ENCODE measurements at regions not wholly inside any gene's neighbourhood (a gene's known extent, or its start where the extent isn't known, plus 50 kb on each side); places are given as distances from the start of the nearest gene placed in this dataset.

GRCh38 chr13:106243011-106243565 lies 292.4 kb downstream of the EFNB2 start:
- no peak overlapping the region for H3K4me3 ChIP-seq (ENCODE audit: low read depth, low read length)
- no peak for TF ChIP-seq CTCF (conservative IDR thresholded peaks at IDR 0.05; ENCODE audit: low read depth, low read length)
- no peak for DNase-seq (ENCODE audit: low read depth)

- TF ChIP-seq CTCF (conservative IDR thresholded peaks at IDR 0.05; ENCODE audit: low read depth, low read length) = no peak
- H3K4me3 ChIP-seq (ENCODE audit: low read depth, low read length) = no peak overlapping the region
- DNase-seq (ENCODE audit: low read depth) = no peak
Measured at GRCh38 chr13:106241974-106242953, 293.2 kb downstream of the EFNB2 start.

GRCh38 chr13:106238690-106239089 lies 296.8 kb downstream of the EFNB2 start:
- DNase-seq (ENCODE audit: low read depth) = no peak
- TF ChIP-seq CTCF (conservative IDR thresholded peaks at IDR 0.05; ENCODE audit: low read depth, low read length) = no peak
- H3K4me3 ChIP-seq (ENCODE audit: low read depth, low read length) = no peak overlapping the region

GRCh38 chr13:106234636-106235035 lies 300.8 kb downstream of the EFNB2 start:
- TF ChIP-seq CTCF (conservative IDR thresholded peaks at IDR 0.05; ENCODE audit: low read depth, low read length) = no peak
- no peak for DNase-seq (ENCODE audit: low read depth)
- no peak overlapping the region for H3K4me3 ChIP-seq (ENCODE audit: low read depth, low read length)

GRCh38 chr13:106233134-106233735 lies 302.2 kb downstream of the EFNB2 start:
- no peak for TF ChIP-seq CTCF (conservative IDR thresholded peaks at IDR 0.05; ENCODE audit: low read depth, low read length)
- H3K4me3 ChIP-seq (ENCODE audit: low read depth, low read length) = no peak overlapping the region
- no peak for DNase-seq (ENCODE audit: low read depth)

GRCh38 chr13:106232681-106233080 lies 302.8 kb downstream of the EFNB2 start:
- TF ChIP-seq CTCF (conservative IDR thresholded peaks at IDR 0.05; ENCODE audit: low read depth, low read length) = no peak
- no peak overlapping the region for H3K4me3 ChIP-seq (ENCODE audit: low read depth, low read length)
- DNase-seq (ENCODE audit: low read depth) = no peak
